PC-3 (cell line): ENCODE measurements at regions not wholly inside any gene's neighbourhood (a gene's known extent, or its start where the extent isn't known, plus 50 kb on each side); places are given as distances from the start of the nearest gene placed in this dataset.

Source experiments
- ATAC-seq: fragments of 200-7000 bp; cut with Tn5 transposase; 2 replicates; pipeline ENCODE4 v1.9.1; 2020; ENCODE audit warnings: mild to moderate bottlenecking, moderate library complexity
- BruUV-seq: library from RNA; stranded (reverse); fragments of 400-500 nt; replicated peaks from 2 replicates; lab custom pipeline; 2021; lab: Mats Ljungman, UMichigan
- CTCF ChIA-PET: fragments of 300-600 bp; sonication (Branson Sonifier 250); formaldehyde crosslinking; loops from one replicate; lab custom pipeline; 2022; ENCODE audit warnings: antibody characterized with exemption; lab: Charles Lee
- POLR2A ChIA-PET: fragments of 300-600 bp; sonication (Branson Sonifier 250); formaldehyde crosslinking; loops from one replicate; lab custom pipeline; 2022; ENCODE audit warnings: antibody characterized with exemption; ENCODE audit not compliant: unreplicated experiment; lab: Charles Lee
- DNase-seq: peaks from one replicate; pipeline ENCODE4 v3.0.0-alpha.2; 2015
- H2AFZ ChIP-seq: fragments of 300-600 bp; sonication (generic); 2 replicates; pipeline ENCODE4 v1.6.0; 2016; ENCODE audit warnings: antibody characterized with exemption, low read length
- H3F3A ChIP-seq: fragments of 300-600 bp; sonication (generic); one replicate; pipeline ENCODE4 v1.6.0; 2017; ENCODE audit warnings: antibody characterized with exemption, low read length, control low read depth, mild to moderate bottlenecking; ENCODE audit not compliant: unreplicated experiment
- H3K27ac ChIP-seq: fragments of 300-600 bp; sonication (generic); 2 replicates; pipeline ENCODE4 v1.5.1; 2016; ENCODE audit warnings: mild to moderate bottlenecking, low read length
- H3K27me3 ChIP-seq: fragments of 300-600 bp; sonication (generic); 2 replicates; pipeline ENCODE4 v1.6.1; 2016; ENCODE audit warnings: low read length, mixed read lengths
- H3K36me3 ChIP-seq: fragments of 300-600 bp; sonication (generic); 2 replicates; pipeline ENCODE4 v1.6.1; 2016; ENCODE audit warnings: low read depth, mixed run types, low read length, mixed read lengths
- H3K4me1 ChIP-seq: fragments of 300-600 bp; sonication (generic); 2 replicates; pipeline ENCODE4 v1.5.1; 2016; ENCODE audit warnings: low read length; ENCODE audit not compliant: insufficient read depth
- H3K4me2 ChIP-seq: fragments of 300-600 bp; sonication (generic); 2 replicates; pipeline ENCODE4 v1.6.0; 2016; ENCODE audit warnings: low read length
- H3K4me3 ChIP-seq: fragments of 300-600 bp; sonication (generic); 2 replicates; pipeline ENCODE4 v1.5.1; 2016; ENCODE audit warnings: mild to moderate bottlenecking, low read length, mixed read lengths
- H3K79me2 ChIP-seq: fragments of 300-600 bp; sonication (generic); 2 replicates; pipeline ENCODE4 v1.6.1; 2017; ENCODE audit warnings: low read length, mixed read lengths
- H3K9ac ChIP-seq: fragments of 300-600 bp; sonication (generic); 2 replicates; pipeline ENCODE4 v1.6.0; 2016; ENCODE audit warnings: mild to moderate bottlenecking, low read length
- H3K9me2 ChIP-seq: fragments of 300-600 bp; sonication (generic); replicated peaks from 2 replicates; pipeline ENCODE4 v1.6.1; 2016; ENCODE audit warnings: mixed run types, low read length, mixed read lengths
- H3K9me3 ChIP-seq: fragments of 300-600 bp; sonication (generic); 2 replicates; pipeline ENCODE4 v1.6.1; 2016; ENCODE audit warnings: low read length, mixed read lengths
- H4K20me1 ChIP-seq: fragments of 300-600 bp; sonication (generic); 2 replicates; pipeline ENCODE4 v1.6.1; 2016; ENCODE audit warnings: low read length, mixed read lengths
- EZH2 ChIP-seq: fragments of 300-600 bp; sonication (generic); IDR thresholded peaks from one replicate; pipeline ENCODE4 v1.6.1; 2017; ENCODE audit warnings: antibody characterized with exemption, mild to moderate bottlenecking, low read length; ENCODE audit not compliant: unreplicated experiment
- EZH2phosphoT487 ChIP-seq: fragments of 300-600 bp; sonication (generic); IDR thresholded peaks from 2 replicates; pipeline ENCODE4 v1.6.1; 2018; ENCODE audit warnings: mild to moderate bottlenecking, antibody characterized with exemption, low read length, borderline replicate concordance
- intact Hi-C: fragments of 100-400 bp; cut with micrococcal nuclease; formaldehyde crosslinking; loops from 2 replicates; pipeline ENCODE4 v1.9.0; 2023
- TF ChIP-seq, protein P1 (sequence below): fragments of 300-600 bp; sonication (generic); conservative IDR thresholded peaks from 2 replicates; pipeline ENCODE4 v1.5.1; 2017; ENCODE audit warnings: antibody characterized with exemption, low read depth, mild to moderate bottlenecking, low read length

- no peak overlapping the region for H3K9ac ChIP-seq
- H3K4me1 ChIP-seq = no peaks in the 10 kb centered on the region
- TF ChIP-seq EZH2 (no peak), EZH2phosphoT487 (no peak)
- TF ChIP-seq, protein P1, sequence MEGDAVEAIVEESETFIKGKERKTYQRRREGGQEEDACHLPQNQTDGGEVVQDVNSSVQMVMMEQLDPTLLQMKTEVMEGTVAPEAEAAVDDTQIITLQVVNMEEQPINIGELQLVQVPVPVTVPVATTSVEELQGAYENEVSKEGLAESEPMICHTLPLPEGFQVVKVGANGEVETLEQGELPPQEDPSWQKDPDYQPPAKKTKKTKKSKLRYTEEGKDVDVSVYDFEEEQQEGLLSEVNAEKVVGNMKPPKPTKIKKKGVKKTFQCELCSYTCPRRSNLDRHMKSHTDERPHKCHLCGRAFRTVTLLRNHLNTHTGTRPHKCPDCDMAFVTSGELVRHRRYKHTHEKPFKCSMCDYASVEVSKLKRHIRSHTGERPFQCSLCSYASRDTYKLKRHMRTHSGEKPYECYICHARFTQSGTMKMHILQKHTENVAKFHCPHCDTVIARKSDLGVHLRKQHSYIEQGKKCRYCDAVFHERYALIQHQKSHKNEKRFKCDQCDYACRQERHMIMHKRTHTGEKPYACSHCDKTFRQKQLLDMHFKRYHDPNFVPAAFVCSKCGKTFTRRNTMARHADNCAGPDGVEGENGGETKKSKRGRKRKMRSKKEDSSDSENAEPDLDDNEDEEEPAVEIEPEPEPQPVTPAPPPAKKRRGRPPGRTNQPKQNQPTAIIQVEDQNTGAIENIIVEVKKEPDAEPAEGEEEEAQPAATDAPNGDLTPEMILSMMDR = no peak
- H2AFZ ChIP-seq = no peak overlapping the region
- no peaks in the 10 kb centered on the region for H3K9me3 ChIP-seq
- no peak overlapping the region for H3K4me2 ChIP-seq
- DNase-seq (no peak), ATAC-seq (no peak)
- no peaks in the 10 kb centered on the region for H4K20me1 ChIP-seq
- H3F3A ChIP-seq = no peaks in the 10 kb centered on the region
- POLR2A ChIA-PET = no interaction called here
- no TSS peak for BruUV-seq
- no peak overlapping the region for H3K27ac ChIP-seq
- CTCF ChIA-PET = no interaction called here
- no peaks in the 10 kb centered on the region for H3K79me2 ChIP-seq
- intact Hi-C loops = no loop called here
- H3K27me3 ChIP-seq = no peaks in the 10 kb centered on the region
- no peaks in the 10 kb centered on the region for H3K9me2 ChIP-seq
- no peak overlapping the region for H3K4me3 ChIP-seq
- no peaks in the 10 kb centered on the region for H3K36me3 ChIP-seq
These were observed 615.1 kb downstream of the CCER1 start for GRCh38 chr12:90339837-90340236.

DNA sequence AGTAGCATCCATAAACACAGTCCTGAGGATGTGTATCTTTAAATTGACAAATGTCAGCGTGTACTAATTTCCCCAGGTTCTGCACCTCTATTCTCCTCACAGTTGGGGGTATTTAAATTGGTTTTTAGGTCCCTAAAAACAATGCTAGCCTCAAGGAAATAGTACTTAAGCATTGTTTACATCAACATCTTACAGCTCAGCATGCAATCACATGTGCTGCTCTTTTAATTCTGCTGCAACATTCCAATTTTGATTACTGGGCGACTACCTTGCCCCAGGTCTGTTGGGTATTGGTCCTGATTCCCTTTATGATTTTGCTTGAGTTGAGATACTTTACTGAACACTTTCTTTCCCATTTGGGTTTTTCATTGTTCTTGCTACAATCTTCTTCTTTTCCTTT lies 616.6 kb downstream of the CCER1 start:
- no peak overlapping the region for H2AFZ ChIP-seq
- no peak for TF ChIP-seq EZH2phosphoT487
- TF ChIP-seq, protein P1 = no peak
- H3K79me2 ChIP-seq = no peaks in the 10 kb centered on the region
- no peaks in the 10 kb centered on the region for H3K9me3 ChIP-seq
- POLR2A ChIA-PET = no interaction called here
- H3F3A ChIP-seq = no peaks in the 10 kb centered on the region
- no peaks in the 10 kb centered on the region for H3K27me3 ChIP-seq
- no peaks in the 10 kb centered on the region for H3K36me3 ChIP-seq
- peaks cover 10% of the 10 kb centered on the region for H3K4me1 ChIP-seq
- DNase-seq (no peak), ATAC-seq (no peak)
- CTCF ChIA-PET = no interaction called here
- no peak overlapping the region for H3K27ac ChIP-seq
- no peaks in the 10 kb centered on the region for H3K9me2 ChIP-seq
- intact Hi-C loops = no loop called here
- BruUV-seq = no TSS peak
- no peaks in the 10 kb centered on the region for H4K20me1 ChIP-seq
- H3K4me2 ChIP-seq = no peak overlapping the region
- H3K4me3 ChIP-seq = no peak overlapping the region
- no peak overlapping the region for H3K9ac ChIP-seq

- Histone ChIP-seq H3K4me1 (peaks cover 21% of the 10 kb centered on the region), H3K9ac (no peak overlapping the region), H4K20me1 (no peaks in the 10 kb centered on the region), H3K27ac (no peak overlapping the region), H3K36me3 (no peaks in the 10 kb centered on the region), H3F3A (no peaks in the 10 kb centered on the region), H3K9me3 (no peaks in the 10 kb centered on the region), H3K9me2 (no peaks in the 10 kb centered on the region), H3K4me3 (no peak overlapping the region), H3K79me2 (no peaks in the 10 kb centered on the region), H3K4me2 (no peak overlapping the region), H3K27me3 (no peaks in the 10 kb centered on the region), H2AFZ (no peak overlapping the region)
- no TSS peak for BruUV-seq
- ChIA-PET POLR2A (no interaction called here), CTCF (no interaction called here)
- intact Hi-C loops = no loop called here
- no peak for DNase-seq
- no peak for ATAC-seq
- TF ChIP-seq EZH2 = no peak
- TF ChIP-seq EZH2phosphoT487 = no peak
- TF ChIP-seq, protein P1 = no peak
These were observed 618.0 kb downstream of the CCER1 start for GRCh38 chr12:90337018-90337417.
